Panc1 (cell line): ENCODE measurements at regions not wholly inside any gene's neighbourhood (a gene's known extent, or its start where the extent isn't known, plus 50 kb on each side); places are given as distances from the start of the nearest gene placed in this dataset.

ENCODE experiments used
- CTCF ChIP-seq: fragments of 450-650 bp; IDR thresholded peaks from 2 replicates; pipeline ENCODE4 v1.5.1; 2017; ENCODE audit warnings: mild to moderate bottlenecking
- REST ChIP-seq, 2 experiments: IDR thresholded peaks; 2 replicates each; pipeline ENCODE4 v1.6.1; 2011 to 2012; ENCODE audit warnings: low read depth in 2 of 2, control low read depth in 1 of 2, low read length in 1 of 2, mild to moderate bottlenecking in 1 of 2, moderate library complexity in 1 of 2; ENCODE audit not compliant: insufficient read depth in 1 of 2
- SIN3A ChIP-seq: IDR thresholded peaks from 2 replicates; pipeline ENCODE4 v1.6.1; 2012; ENCODE audit warnings: low read depth, mild to moderate bottlenecking, low read length, moderate library complexity, borderline replicate concordance; ENCODE audit not compliant: insufficient read depth

- TF ChIP-seq CTCF (no peak), SIN3A (no peak), REST (IDR thresholded peaks at IDR 0.05; ENCODE audit: insufficient read depth in 1 of 2, low read depth in 2 of 2, low read length in 1 of 2) (no peak)
These were observed 61.1 kb upstream of the NUDT4 start for GRCh38 chr12:93316623-93316971.
